Parathyroid adenoma (tissue), 2 donors: ENCODE measurements at regions not wholly inside any gene's neighbourhood (a gene's known extent, or its start where the extent isn't known, plus 50 kb on each side); places are given as distances from the start of the nearest gene placed in this dataset.
"Not testable (repeated sequence)": the region's sequence is repeated elsewhere in the genome, so short reads cannot be mapped to it uniquely, and the experiment has no call there.

Source experiments
- H2AFZ ChIP-seq: fragments of 300-600 bp; sonication (generic); one replicate; pipeline ENCODE4 v1.7.0; 2017; ENCODE audit warnings: antibody characterized with exemption, mild to moderate bottlenecking
- H3K27ac ChIP-seq: fragments of 300-600 bp; sonication (generic); one replicate; pipeline ENCODE4 v1.7.0; 2017
- H3K27me3 ChIP-seq: fragments of 300-600 bp; sonication (generic); one replicate; pipeline ENCODE4 v1.7.0; 2017; ENCODE audit warnings: low read length; ENCODE audit not compliant: control insufficient read depth, insufficient read depth
- H3K36me3 ChIP-seq: fragments of 300-600 bp; sonication (generic); one replicate; pipeline ENCODE4 v1.7.0; 2017; ENCODE audit warnings: low read length; ENCODE audit not compliant: control insufficient read depth, insufficient read depth
- H3K4me1 ChIP-seq: fragments of 300-600 bp; sonication (generic); one replicate; pipeline ENCODE4 v1.7.0; 2017; ENCODE audit warnings: control low read depth
- H3K4me2 ChIP-seq: fragments of 300-600 bp; sonication (generic); one replicate; pipeline ENCODE4 v1.7.0; 2017; ENCODE audit warnings: low read length
- H3K4me3 ChIP-seq: fragments of 300-600 bp; sonication (generic); one replicate; pipeline ENCODE4 v1.7.0; 2017; ENCODE audit warnings: low read depth, low read length
- H3K79me2 ChIP-seq: fragments of 300-600 bp; sonication (generic); one replicate; pipeline ENCODE4 v1.7.0; 2017; ENCODE audit warnings: control low read depth
- H3K9ac ChIP-seq: fragments of 300-600 bp; sonication (generic); one replicate; pipeline ENCODE4 v1.7.0; 2017; ENCODE audit warnings: mild to moderate bottlenecking
- H3K9me3 ChIP-seq: fragments of 300-600 bp; sonication (generic); one replicate; pipeline ENCODE4 v1.7.0; 2017; ENCODE audit warnings: low read length; ENCODE audit not compliant: control insufficient read depth
- TF ChIP-seq, protein P1 (sequence below): fragments of 300-600 bp; sonication (generic); IDR thresholded peaks from one replicate; pipeline ENCODE4 v1.7.0; 2017; ENCODE audit warnings: antibody characterized with exemption, mild to moderate bottlenecking
- donor health status: primary hyperparathyroidism.

DNA sequence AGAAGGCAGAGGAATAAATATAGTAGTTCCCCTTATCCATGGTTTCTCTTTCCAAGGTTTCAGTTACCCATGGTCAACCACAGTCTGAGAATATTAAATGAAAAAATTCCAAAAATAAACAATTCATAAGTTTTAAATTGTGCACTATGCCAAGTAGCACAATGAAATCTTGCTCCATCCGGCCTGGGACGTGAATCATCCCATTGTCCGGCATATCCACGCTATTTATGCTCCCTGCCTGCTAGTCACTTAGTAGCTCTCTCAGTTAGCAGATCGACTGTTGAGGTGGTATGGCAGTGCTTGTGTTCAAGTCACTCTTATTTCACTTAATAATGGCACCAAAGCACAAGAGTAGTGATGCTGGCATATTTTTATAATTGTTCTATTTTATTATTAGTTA lies 58.6 kb upstream of the ARHGAP29 start:
- Histone ChIP-seq H3K9me3 (no peaks in the 10 kb centered on the region), H3K27ac (no peak overlapping the region), H3K79me2 (no peaks in the 10 kb centered on the region), H3K4me2 (no peak overlapping the region), H3K9ac (no peak overlapping the region), H3K4me3 (no peak overlapping the region), H2AFZ (no peak overlapping the region), H3K4me1 (peaks cover 4% of the 10 kb centered on the region), H3K36me3 (no peaks in the 10 kb centered on the region), H3K27me3 (no peaks in the 10 kb centered on the region)
- TF ChIP-seq, protein P1, sequence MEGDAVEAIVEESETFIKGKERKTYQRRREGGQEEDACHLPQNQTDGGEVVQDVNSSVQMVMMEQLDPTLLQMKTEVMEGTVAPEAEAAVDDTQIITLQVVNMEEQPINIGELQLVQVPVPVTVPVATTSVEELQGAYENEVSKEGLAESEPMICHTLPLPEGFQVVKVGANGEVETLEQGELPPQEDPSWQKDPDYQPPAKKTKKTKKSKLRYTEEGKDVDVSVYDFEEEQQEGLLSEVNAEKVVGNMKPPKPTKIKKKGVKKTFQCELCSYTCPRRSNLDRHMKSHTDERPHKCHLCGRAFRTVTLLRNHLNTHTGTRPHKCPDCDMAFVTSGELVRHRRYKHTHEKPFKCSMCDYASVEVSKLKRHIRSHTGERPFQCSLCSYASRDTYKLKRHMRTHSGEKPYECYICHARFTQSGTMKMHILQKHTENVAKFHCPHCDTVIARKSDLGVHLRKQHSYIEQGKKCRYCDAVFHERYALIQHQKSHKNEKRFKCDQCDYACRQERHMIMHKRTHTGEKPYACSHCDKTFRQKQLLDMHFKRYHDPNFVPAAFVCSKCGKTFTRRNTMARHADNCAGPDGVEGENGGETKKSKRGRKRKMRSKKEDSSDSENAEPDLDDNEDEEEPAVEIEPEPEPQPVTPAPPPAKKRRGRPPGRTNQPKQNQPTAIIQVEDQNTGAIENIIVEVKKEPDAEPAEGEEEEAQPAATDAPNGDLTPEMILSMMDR = no peak

DNA sequence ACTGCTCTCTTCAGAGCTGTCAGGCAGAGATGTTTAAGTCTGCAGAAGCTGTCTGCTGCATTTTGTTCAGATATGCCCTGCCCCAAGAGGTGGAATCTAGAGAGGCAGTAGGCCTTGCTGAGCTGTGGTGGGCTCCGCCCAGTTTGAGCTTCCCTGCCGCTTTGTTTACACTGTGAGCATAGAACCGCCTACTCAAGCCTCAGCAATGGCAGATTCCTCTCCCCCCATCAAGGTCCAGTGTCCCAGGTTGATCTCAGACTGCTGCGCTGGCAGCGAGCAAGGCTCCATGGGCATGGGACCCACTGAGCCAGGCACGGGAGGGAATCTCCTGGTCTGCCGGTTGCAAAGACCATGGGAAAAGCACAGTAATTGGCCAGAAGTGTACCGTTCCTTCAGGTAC lies 55.6 kb upstream of the ARHGAP29 start:
- H3K9ac ChIP-seq, H3K27me3 ChIP-seq, H3K36me3 ChIP-seq, H3K4me2 ChIP-seq, H3K9me3 ChIP-seq, H3K27ac ChIP-seq, H2AFZ ChIP-seq, H3K79me2 ChIP-seq, H3K4me1 ChIP-seq, H3K4me3 ChIP-seq: not testable (repeated sequence)

GRCh38 chr1:94289244-94289643 lies 51.9 kb upstream of the ARHGAP29 start:
- H3K9me3 ChIP-seq, H3K4me3 ChIP-seq, H3K9ac ChIP-seq, H3K4me1 ChIP-seq, H3K27ac ChIP-seq, H3K79me2 ChIP-seq, H2AFZ ChIP-seq, H3K27me3 ChIP-seq, H3K4me2 ChIP-seq, H3K36me3 ChIP-seq: not testable (repeated sequence)
